Mucosa of descending colon (tissue), 3 donors: ENCODE measurements at regions not wholly inside any gene's neighbourhood (a gene's known extent, or its start where the extent isn't known, plus 50 kb on each side); places are given as distances from the start of the nearest gene placed in this dataset.

Experiments
- ATAC-seq: fragments of 200-7000 bp; cut with Tn5 transposase; one replicate; pipeline ENCODE4 v1.9.1; 2020; ENCODE audit warnings: mild to moderate bottlenecking, moderate library complexity
- DNase-seq, 3 donors: peaks; one replicate each; pipeline ENCODE4 v3.0.0-alpha.2; 2020
- H3K36me3 ChIP-seq: fragments of 200-600 bp; one replicate; pipeline ENCODE4 v1.8.0; 2021; ENCODE audit warnings: low read depth, mild to moderate bottlenecking
- H3K4me1 ChIP-seq: fragments of 200-600 bp; one replicate; pipeline ENCODE4 v1.8.0; 2021; ENCODE audit warnings: low read depth, mild to moderate bottlenecking
- H3K4me3 ChIP-seq: fragments of 200-600 bp; one replicate; pipeline ENCODE4 v1.8.0; 2021; ENCODE audit warnings: mild to moderate bottlenecking
- H3K9me3 ChIP-seq: fragments of 200-600 bp; one replicate; pipeline ENCODE4 v1.8.0; 2021; ENCODE audit warnings: mild to moderate bottlenecking
- CTCF ChIP-seq: fragments of 200-600 bp; IDR thresholded peaks from one replicate; pipeline ENCODE4 v1.8.0; 2022; ENCODE audit warnings: antibody characterized with exemption, mild to moderate bottlenecking
- intact Hi-C, 2 donors: fragments of 100-400 bp; cut with DNase I in 1 of 2; cut with micrococcal nuclease in 1 of 2; formaldehyde crosslinking; loops; one replicate each; pipeline versions ENCODE4 v1.11.0 to v1.11.1; 2022; cut with DNase I, micrococcal nuclease
- donor health status: DM: no; HTN: no; CAD: no; lungs with moderate emphysema.
- donor health status: DM: no; HTN: no; CAD: no.
- donor health status: DM: no; HTN: yes; CAD: no.

DNA sequence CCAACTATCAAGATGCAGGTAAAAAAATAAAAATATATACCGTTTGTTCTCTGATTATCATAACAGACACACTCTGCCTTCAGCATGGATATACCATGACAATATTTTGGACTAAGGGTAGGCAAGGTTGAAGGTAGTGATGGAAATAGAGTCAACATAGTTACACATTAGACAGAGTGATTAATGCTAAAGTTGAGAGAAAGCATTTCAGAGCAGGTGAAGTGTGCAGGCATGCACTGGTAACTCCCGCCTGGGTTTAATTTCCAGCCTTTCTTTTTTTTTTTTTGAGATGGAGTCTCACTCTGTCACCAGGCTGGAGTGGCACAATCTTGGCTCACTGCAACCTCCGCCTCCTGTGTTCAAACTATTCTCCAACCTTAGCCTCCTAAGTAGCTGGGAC, 458.5 kb downstream of the TLR4 start:
- intact Hi-C loops: no loop called here
- Histone ChIP-seq H3K9me3 (no peaks in the 10 kb centered on the region), H3K36me3 (no peaks in the 10 kb centered on the region), H3K4me1 (no peaks in the 10 kb centered on the region), H3K4me3 (no peak overlapping the region)
- DNase-seq (no peak), ATAC-seq (no peak)
- TF ChIP-seq CTCF: no peak

DNA sequence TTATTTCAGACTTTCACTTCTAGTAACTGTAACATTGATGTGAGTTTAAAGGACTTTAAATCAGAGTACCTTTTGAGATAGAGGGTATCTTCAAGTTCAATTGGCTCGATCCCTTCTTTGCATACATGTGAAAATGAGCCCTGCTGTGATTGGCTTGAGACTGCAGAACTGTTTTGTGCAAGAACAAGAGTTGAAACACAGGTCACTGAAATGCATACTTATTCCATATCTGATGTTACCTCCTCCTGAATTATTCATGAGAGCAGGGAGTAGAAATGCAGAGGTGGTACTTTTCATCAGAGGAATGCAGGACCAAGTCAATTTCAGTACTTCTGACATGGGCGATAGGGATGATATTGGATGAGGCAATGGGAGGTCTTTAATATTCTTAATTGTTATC, 459.5 kb downstream of the TLR4 start:
- DNase-seq (no peak), ATAC-seq (no peak)
- Histone ChIP-seq H3K4me1 (no peaks in the 10 kb centered on the region), H3K4me3 (no peak overlapping the region), H3K36me3 (no peaks in the 10 kb centered on the region), H3K9me3 (no peaks in the 10 kb centered on the region)
- TF ChIP-seq CTCF: no peak
- intact Hi-C loops: no loop called here

- Histone ChIP-seq H3K9me3 (no peaks in the 10 kb centered on the region), H3K4me3 (no peak overlapping the region), H3K36me3 (no peaks in the 10 kb centered on the region), H3K4me1 (no peaks in the 10 kb centered on the region)
- no peak for ATAC-seq
- intact Hi-C loops: no loop called here
- DNase-seq: no peak
- TF ChIP-seq CTCF: no peak
These were observed 461.2 kb downstream of the TLR4 start for GRCh38 chr9:118165451-118165850.

- Histone ChIP-seq H3K4me1 (no peaks in the 10 kb centered on the region), H3K4me3 (no peak overlapping the region), H3K9me3 (no peaks in the 10 kb centered on the region), H3K36me3 (no peaks in the 10 kb centered on the region)
- ATAC-seq: peak; percentile 49
- TF ChIP-seq CTCF: no peak
- DNase-seq: peak in 1 of 3 donors; percentile 39
- intact Hi-C loops: no loop called here
These were observed 466.1 kb downstream of the TLR4 start for GRCh38 chr9:118170032-118170955.

DNA sequence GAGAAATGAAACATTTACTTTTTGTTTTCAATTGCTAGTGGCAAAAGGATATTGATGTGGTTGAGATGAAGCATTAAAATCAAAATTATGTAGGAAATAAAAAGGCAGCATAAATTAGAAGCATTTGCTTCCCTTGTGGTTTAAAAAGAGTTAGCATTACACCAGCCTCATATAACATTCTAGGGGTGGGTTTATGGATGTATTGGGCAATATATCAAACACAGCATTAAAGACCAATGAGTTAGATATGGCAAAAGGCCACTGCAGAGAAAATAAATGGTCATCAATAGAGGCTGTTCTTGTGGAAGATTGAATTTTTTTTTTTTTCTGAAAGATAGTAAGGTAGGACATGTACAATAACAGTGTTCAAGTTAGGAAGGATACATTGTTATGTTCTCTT, 473.0 kb downstream of the TLR4 start:
- no peak for ATAC-seq
- no peak for TF ChIP-seq CTCF
- DNase-seq: no peak
- no peak overlapping the region for H3K4me3 ChIP-seq
- no peaks in the 10 kb centered on the region for H3K9me3 ChIP-seq
- H3K36me3 ChIP-seq: no peaks in the 10 kb centered on the region
- intact Hi-C loops: no loop called here
- H3K4me1 ChIP-seq: no peaks in the 10 kb centered on the region
